OCI-LY3 (cell line): ENCODE measurements at regions not wholly inside any gene's neighbourhood (a gene's known extent, or its start where the extent isn't known, plus 50 kb on each side); places are given as distances from the start of the nearest gene placed in this dataset.

Experiments used
- H2AFZ ChIP-seq: fragments of 200-600, 300-600 bp; shearing (Covaris generic); 2 replicates; pipeline ENCODE4 v1.6.0; 2014; ENCODE audit warnings: antibody characterized with exemption, low read depth, low read length
- H3K27ac ChIP-seq: fragments of 200-600, 300-600 bp; sonication (generic); 2 replicates; pipeline ENCODE4 v1.5.1; 2014; ENCODE audit warnings: mild to moderate bottlenecking, low read length, moderate library complexity, mixed read lengths
- H3K27me3 ChIP-seq: fragments of 200-600, 300-600 bp; sonication (generic); 2 replicates; pipeline ENCODE4 v1.6.1; 2014; ENCODE audit warnings: low read depth, low read length, mixed read lengths
- H3K36me3 ChIP-seq: fragments of 200-600, 300-600 bp; sonication (generic); replicated peaks from 2 replicates; pipeline ENCODE3; 2014; ENCODE audit warnings: low read depth, low read length, mixed read lengths
- H3K4me1 ChIP-seq: fragments of 300-600, 200-600 bp; sonication (generic); 2 replicates; pipeline ENCODE4 v1.6.1; 2014; ENCODE audit warnings: low read length, mixed read lengths
- H3K4me2 ChIP-seq: fragments of 200-600, 300-600 bp; sonication (generic); 2 replicates; pipeline ENCODE4 v1.6.1; 2014; ENCODE audit warnings: low read length, mixed read lengths
- H3K4me3 ChIP-seq: fragments of 300-600, 200-600 bp; sonication (generic); 2 replicates; pipeline ENCODE4 v1.5.1; 2014; ENCODE audit warnings: antibody characterized with exemption, mild to moderate bottlenecking, low read length, moderate library complexity
- H3K79me2 ChIP-seq: fragments of 300-600, 200-600 bp; shearing (Covaris generic); 2 replicates; pipeline ENCODE4 v1.6.1; 2014; ENCODE audit warnings: mild to moderate bottlenecking, low read length, mixed read lengths
- H3K9ac ChIP-seq: fragments of 300-600, 200-600 bp; shearing (Covaris generic); 2 replicates; pipeline ENCODE4 v1.6.0; 2014; ENCODE audit warnings: mild to moderate bottlenecking, low read length, moderate library complexity
- H3K9me3 ChIP-seq: fragments of 200-600, 300-600 bp; shearing (Covaris generic); 2 replicates; pipeline ENCODE4 v1.6.1; 2014; ENCODE audit warnings: low read length, mixed read lengths; ENCODE audit not compliant: insufficient read depth
- H4K20me1 ChIP-seq: fragments of 200-600, 300-600 bp; sonication (generic); 2 replicates; pipeline ENCODE4 v1.6.1; 2016; ENCODE audit warnings: low read length, mixed read lengths; ENCODE audit not compliant: insufficient read depth
- EZH2phosphoT487 ChIP-seq: fragments of 200-600 bp; shearing (Covaris generic); IDR thresholded peaks from 2 replicates; pipeline ENCODE4 v1.6.1; 2018; ENCODE audit warnings: antibody characterized with exemption, mixed run types, low read depth
- TF ChIP-seq, protein P1 (sequence below): fragments of 200-600, 300-600 bp; sonication (generic); IDR thresholded peaks from 2 replicates; pipeline ENCODE4 v1.5.1; 2014; ENCODE audit warnings: antibody characterized with exemption, low read length, low read depth

- Histone ChIP-seq H3K27me3 (peaks cover 88% of the 10 kb centered on the region), H3K79me2 (no peaks in the 10 kb centered on the region), H3K9me3 (no peaks in the 10 kb centered on the region), H3K27ac (no peak overlapping the region), H3K36me3 (no peaks in the 10 kb centered on the region), H3K4me3 (no peak overlapping the region), H3K4me2 (no peak overlapping the region), H3K4me1 (0 out of 2 replicates have a peak, but pooled peaks cover 3% of the 10 kb centered on the region), H2AFZ (no peak overlapping the region), H4K20me1 (peaks cover 6% of the 10 kb centered on the region; the same call in 1 of the 2 replicates), H3K9ac (no peak overlapping the region)
- no peak for TF ChIP-seq EZH2phosphoT487
- TF ChIP-seq, protein P1, sequence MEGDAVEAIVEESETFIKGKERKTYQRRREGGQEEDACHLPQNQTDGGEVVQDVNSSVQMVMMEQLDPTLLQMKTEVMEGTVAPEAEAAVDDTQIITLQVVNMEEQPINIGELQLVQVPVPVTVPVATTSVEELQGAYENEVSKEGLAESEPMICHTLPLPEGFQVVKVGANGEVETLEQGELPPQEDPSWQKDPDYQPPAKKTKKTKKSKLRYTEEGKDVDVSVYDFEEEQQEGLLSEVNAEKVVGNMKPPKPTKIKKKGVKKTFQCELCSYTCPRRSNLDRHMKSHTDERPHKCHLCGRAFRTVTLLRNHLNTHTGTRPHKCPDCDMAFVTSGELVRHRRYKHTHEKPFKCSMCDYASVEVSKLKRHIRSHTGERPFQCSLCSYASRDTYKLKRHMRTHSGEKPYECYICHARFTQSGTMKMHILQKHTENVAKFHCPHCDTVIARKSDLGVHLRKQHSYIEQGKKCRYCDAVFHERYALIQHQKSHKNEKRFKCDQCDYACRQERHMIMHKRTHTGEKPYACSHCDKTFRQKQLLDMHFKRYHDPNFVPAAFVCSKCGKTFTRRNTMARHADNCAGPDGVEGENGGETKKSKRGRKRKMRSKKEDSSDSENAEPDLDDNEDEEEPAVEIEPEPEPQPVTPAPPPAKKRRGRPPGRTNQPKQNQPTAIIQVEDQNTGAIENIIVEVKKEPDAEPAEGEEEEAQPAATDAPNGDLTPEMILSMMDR: no peak
These were observed 293.3 kb downstream of the MAF start for GRCh38 chr16:79307214-79307613.

GRCh38 chr16:79305074-79305473 is 295.5 kb downstream of the MAF start:
- peaks cover 6% of the 10 kb centered on the region; the same call in 1 of the 2 replicates for H4K20me1 ChIP-seq
- no peak overlapping the region for H3K4me3 ChIP-seq
- no peak overlapping the region for H3K9ac ChIP-seq
- H2AFZ ChIP-seq: no peak overlapping the region
- no peaks in the 10 kb centered on the region for H3K9me3 ChIP-seq
- peaks cover 84% of the 10 kb centered on the region for H3K27me3 ChIP-seq
- no peaks in the 10 kb centered on the region for H3K36me3 ChIP-seq
- H3K27ac ChIP-seq: no peak overlapping the region
- no peaks in the 10 kb centered on the region for H3K79me2 ChIP-seq
- 0 out of 2 replicates have a peak, but pooled peaks cover 3% of the 10 kb centered on the region for H3K4me1 ChIP-seq
- TF ChIP-seq, protein P1: no peak
- TF ChIP-seq EZH2phosphoT487: no peak
- H3K4me2 ChIP-seq: no peak overlapping the region

DNA sequence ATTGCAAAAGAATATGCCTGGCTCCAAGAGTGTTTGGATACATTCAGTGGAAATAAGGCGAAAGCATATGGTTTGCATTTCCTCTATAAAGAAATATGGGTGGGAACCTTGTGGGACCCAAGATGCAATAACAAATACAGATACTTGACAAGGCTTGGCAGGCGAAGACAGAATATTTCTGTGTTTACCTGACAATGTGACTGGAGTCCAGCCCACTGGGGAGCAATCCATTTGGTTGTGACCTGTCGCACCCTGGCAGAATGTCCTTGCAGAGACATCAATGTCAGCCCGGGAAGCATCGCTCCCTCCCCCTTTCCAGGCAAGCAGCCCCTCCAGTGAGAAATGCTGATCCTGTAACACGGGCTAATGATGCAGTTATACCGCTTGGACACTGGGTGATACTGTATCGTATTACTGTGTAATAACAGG is 296.6 kb downstream of the MAF start:
- peaks cover 74% of the 10 kb centered on the region for H3K27me3 ChIP-seq
- H3K27ac ChIP-seq: no peak overlapping the region
- no peaks in the 10 kb centered on the region for H3K4me1 ChIP-seq
- peaks cover 6% of the 10 kb centered on the region; the same call in 1 of the 2 replicates for H4K20me1 ChIP-seq
- no peaks in the 10 kb centered on the region for H3K79me2 ChIP-seq
- no peak overlapping the region for H2AFZ ChIP-seq
- H3K9ac ChIP-seq: no peak overlapping the region
- no peak overlapping the region for H3K4me2 ChIP-seq
- H3K36me3 ChIP-seq: no peaks in the 10 kb centered on the region
- TF ChIP-seq EZH2phosphoT487: no peak
- TF ChIP-seq, protein P1: no peak
- H3K9me3 ChIP-seq: no peaks in the 10 kb centered on the region
- no peak overlapping the region for H3K4me3 ChIP-seq

DNA sequence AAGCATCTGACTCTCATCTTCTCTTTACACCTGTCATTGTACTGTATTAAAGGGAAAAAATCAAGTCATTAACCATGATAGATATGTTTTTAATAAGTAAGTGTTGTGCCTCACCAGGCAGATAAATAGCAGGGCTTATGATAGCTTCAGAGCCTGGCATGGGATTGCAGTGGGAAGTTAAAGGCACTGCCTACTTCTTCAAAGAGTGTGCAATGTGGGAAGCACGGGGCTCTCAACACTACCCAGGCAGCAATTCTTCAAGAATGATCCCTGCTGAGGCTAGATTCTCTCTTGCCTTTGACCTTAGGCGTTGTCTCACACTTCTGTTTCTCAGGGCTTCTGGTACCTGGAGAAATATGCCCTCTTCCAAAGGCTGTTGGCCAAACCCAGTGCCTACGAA is 297.3 kb downstream of the MAF start:
- no peaks in the 10 kb centered on the region for H3K9me3 ChIP-seq
- peaks cover 68% of the 10 kb centered on the region for H3K27me3 ChIP-seq
- H3K9ac ChIP-seq: no peak overlapping the region
- H3K4me2 ChIP-seq: no peak overlapping the region
- no peak for TF ChIP-seq EZH2phosphoT487
- TF ChIP-seq, protein P1: no peak
- no peak overlapping the region for H3K27ac ChIP-seq
- no peaks in the 10 kb centered on the region for H3K4me1 ChIP-seq
- no peaks in the 10 kb centered on the region for H3K79me2 ChIP-seq
- H3K36me3 ChIP-seq: no peaks in the 10 kb centered on the region
- no peak overlapping the region for H2AFZ ChIP-seq
- peaks cover 6% of the 10 kb centered on the region; the same call in 1 of the 2 replicates for H4K20me1 ChIP-seq
- H3K4me3 ChIP-seq: no peak overlapping the region
